ENCODE measurements at regions not wholly inside any gene's neighbourhood (a gene's known extent, or its start where the extent isn't known, plus 50 kb on each side); places are given as distances from the start of the nearest gene placed in this dataset.

DNA sequence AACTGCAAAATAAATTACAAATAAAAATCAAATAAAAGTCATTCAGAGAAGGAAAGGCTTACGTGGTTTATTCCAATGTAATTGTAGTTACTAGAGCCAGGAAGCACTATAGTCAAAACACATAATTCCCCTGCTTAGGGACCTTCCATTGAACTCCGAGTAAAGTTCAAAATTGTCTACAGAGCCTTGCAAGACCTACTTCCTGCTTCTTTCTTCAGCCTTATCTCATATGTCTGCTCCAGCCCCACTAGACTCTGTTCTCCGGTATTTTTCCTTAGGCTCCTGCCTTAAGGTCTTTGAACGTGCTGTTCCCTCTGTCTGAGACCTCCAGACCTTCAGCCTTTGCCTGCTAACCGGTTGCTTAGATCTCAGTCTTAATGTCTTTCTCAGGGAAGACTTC lies 104.3 kb downstream of the ARL6IP6 start:
- TF ChIP-seq, protein P1, sequence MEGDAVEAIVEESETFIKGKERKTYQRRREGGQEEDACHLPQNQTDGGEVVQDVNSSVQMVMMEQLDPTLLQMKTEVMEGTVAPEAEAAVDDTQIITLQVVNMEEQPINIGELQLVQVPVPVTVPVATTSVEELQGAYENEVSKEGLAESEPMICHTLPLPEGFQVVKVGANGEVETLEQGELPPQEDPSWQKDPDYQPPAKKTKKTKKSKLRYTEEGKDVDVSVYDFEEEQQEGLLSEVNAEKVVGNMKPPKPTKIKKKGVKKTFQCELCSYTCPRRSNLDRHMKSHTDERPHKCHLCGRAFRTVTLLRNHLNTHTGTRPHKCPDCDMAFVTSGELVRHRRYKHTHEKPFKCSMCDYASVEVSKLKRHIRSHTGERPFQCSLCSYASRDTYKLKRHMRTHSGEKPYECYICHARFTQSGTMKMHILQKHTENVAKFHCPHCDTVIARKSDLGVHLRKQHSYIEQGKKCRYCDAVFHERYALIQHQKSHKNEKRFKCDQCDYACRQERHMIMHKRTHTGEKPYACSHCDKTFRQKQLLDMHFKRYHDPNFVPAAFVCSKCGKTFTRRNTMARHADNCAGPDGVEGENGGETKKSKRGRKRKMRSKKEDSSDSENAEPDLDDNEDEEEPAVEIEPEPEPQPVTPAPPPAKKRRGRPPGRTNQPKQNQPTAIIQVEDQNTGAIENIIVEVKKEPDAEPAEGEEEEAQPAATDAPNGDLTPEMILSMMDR (IDR thresholded peaks at IDR 0.05; ENCODE audit: insufficient read depth, low read length, poor library complexity, severe bottlenecking), result no peak
- no peak for TF ChIP-seq EZH2phosphoT487 (conservative IDR thresholded peaks at IDR 0.05; ENCODE audit: low read length)

Measured in SU-DHL-6 (cell line).